ENCODE measurements at regions not wholly inside any gene's neighbourhood (a gene's known extent, or its start where the extent isn't known, plus 50 kb on each side); places are given as distances from the start of the nearest gene placed in this dataset.
"Not testable (repeated sequence)": the region's sequence is repeated elsewhere in the genome, so short reads cannot be mapped to it uniquely, and the experiment has no call there.

GRCh38 chr5:1983919-1984695, 101.4 kb upstream of the IRX4 start:
- WGBS, 2 donors, result 77 to 83% methylated on average over 11 of the region's 11 CpGs
- peaks cover 0 to 10% (median 0%) of the 10 kb centered on the region in 4 donors for H3K9me3 ChIP-seq
- no peak overlapping the region for H3K4me3 ChIP-seq
- H3K27me3 ChIP-seq, result no peaks in the 10 kb centered on the region
- no peaks in the 10 kb centered on the region for H3K4me1 ChIP-seq
- DNase-seq (ENCODE audit: low spot score in 2 of 2), result no peak
- H3K27ac ChIP-seq, result no peak overlapping the region
- TF ChIP-seq EP300 (IDR thresholded peaks at IDR 0.05) (no peak), CTCF (IDR thresholded peaks at IDR 0.05) (no peak), POLR2A (IDR thresholded peaks at IDR 0.05) (no peak)
- no peaks in the 10 kb centered on the region for H3K36me3 ChIP-seq

GRCh38 chr5:1983401-1983800, 100.7 kb upstream of the IRX4 start:
- H3K9me3 ChIP-seq, result peaks cover 0 to 4% (median 0%) of the 10 kb centered on the region in 4 donors
- H3K27me3 ChIP-seq, result no peaks in the 10 kb centered on the region
- no peak overlapping the region for H3K4me3 ChIP-seq
- H3K27ac ChIP-seq, result no peak overlapping the region
- H3K4me1 ChIP-seq, result no peaks in the 10 kb centered on the region
- no peak for DNase-seq (ENCODE audit: low spot score in 2 of 2)
- H3K36me3 ChIP-seq, result no peaks in the 10 kb centered on the region
- TF ChIP-seq POLR2A (IDR thresholded peaks at IDR 0.05) (no peak), CTCF (IDR thresholded peaks at IDR 0.05) (no peak), EP300 (IDR thresholded peaks at IDR 0.05) (no peak)
- WGBS, 2 donors, result 90 to 94% methylated on average over 18 of the region's 18 CpGs

GRCh38 chr5:1982561-1982960, 99.8 kb upstream of the IRX4 start:
- not testable (repeated sequence) for H3K9me3 ChIP-seq; H3K27ac ChIP-seq; DNase-seq (ENCODE audit: low spot score in 2 of 2); H3K36me3 ChIP-seq; H3K4me1 ChIP-seq; H3K4me3 ChIP-seq; H3K27me3 ChIP-seq
- WGBS, 2 donors, result 80 to 84% methylated on average over 8 of the region's 8 CpGs

GRCh38 chr5:1975898-1976765, 93.4 kb upstream of the IRX4 start:
- no peak overlapping the region for H3K27ac ChIP-seq
- TF ChIP-seq CTCF (IDR thresholded peaks at IDR 0.05) (no peak), EP300 (IDR thresholded peaks at IDR 0.05) (no peak), POLR2A (IDR thresholded peaks at IDR 0.05) (no peak)
- WGBS, 2 donors, result 75 to 83% methylated on average over 12 of the region's 12 CpGs
- no peaks in the 10 kb centered on the region for H3K36me3 ChIP-seq
- no peak overlapping the region for H3K4me3 ChIP-seq
- H3K9me3 ChIP-seq, result peaks cover 0 to 39% (median 0%) of the 10 kb centered on the region in 4 donors
- no peak for DNase-seq (ENCODE audit: low spot score in 2 of 2)
- H3K4me1 ChIP-seq, result no peaks in the 10 kb centered on the region
- no peaks in the 10 kb centered on the region for H3K27me3 ChIP-seq

- no peaks in the 10 kb centered on the region for H3K4me1 ChIP-seq
- peaks cover 0 to 39% (median 0%) of the 10 kb centered on the region in 4 donors for H3K9me3 ChIP-seq
- no peak overlapping the region for H3K4me3 ChIP-seq
- H3K27me3 ChIP-seq, result no peaks in the 10 kb centered on the region
- WGBS, 2 donors, result 73 to 78% methylated on average over 7 of the region's 7 CpGs
- no peak for DNase-seq (ENCODE audit: low spot score in 2 of 2)
- TF ChIP-seq CTCF (IDR thresholded peaks at IDR 0.05) (no peak), POLR2A (IDR thresholded peaks at IDR 0.05) (no peak), EP300 (IDR thresholded peaks at IDR 0.05) (no peak)
- H3K36me3 ChIP-seq, result no peaks in the 10 kb centered on the region
- H3K27ac ChIP-seq, result no peak overlapping the region
Observed at GRCh38 chr5:1975406-1975715, 92.6 kb upstream of the IRX4 start.
